HepG2 (cell line): ENCODE measurements at regions not wholly inside any gene's neighbourhood (a gene's known extent, or its start where the extent isn't known, plus 50 kb on each side); places are given as distances from the start of the nearest gene placed in this dataset.
A peak's percentile ranks its signal among the peaks of the same experiment; 100 is the strongest.

Experiments used
- ATAC-seq: fragments of 200-7000 bp; cut with Tn5 transposase; 3 replicates; pipeline ENCODE4 v1.9.1; 2020; ENCODE audit warnings: mild to moderate bottlenecking, moderate library complexity
- BruUV-seq: library from RNA; stranded (reverse); fragments of 400-500 nt; replicated peaks from 2 replicates; lab custom pipeline; 2021; lab: Mats Ljungman, UMichigan
- CTCF ChIA-PET: fragments of 300-600 bp; formaldehyde crosslinking; extraction: SDS; loops from one replicate; lab custom pipeline; 2021; ENCODE audit warnings: low total read pairs, inconsistent platforms, low intra/inter-chr PET ratio; lab: Yijun Ruan, JAX
- POLR2A ChIA-PET: fragments of 350-600 bp; sonication (Branson Sonifier 250); formaldehyde crosslinking; loops from one replicate; lab custom pipeline; 2020; ENCODE audit warnings: antibody characterized with exemption, inconsistent platforms; lab: Yijun Ruan, JAX
- DNase-seq: peaks from one replicate; pipeline ENCODE4 v3.0.0-alpha.2; 2015; ENCODE audit warnings: low spot score
- FAIRE-seq: peaks from 3 replicates; lab custom pipeline; 2011; peaks lifted over from hg19 to GRCh38; lab: Jason Lieb, UNC
- H2AFZ ChIP-seq: one replicate; pipeline ENCODE4 v1.6.1; 2011; ENCODE audit warnings: low read length, inconsistent platforms
- H3K27ac ChIP-seq: fragments of 300-600 bp; 3 replicates; pipeline ENCODE4 v1.8.0; 2011; ENCODE audit warnings: mixed run types, mild to moderate bottlenecking, mixed read lengths, low read length, inconsistent platforms; ENCODE audit not compliant: insufficient read depth; ENCODE audit errors: extremely low read length
- H3K27me3 ChIP-seq, 2 experiments: fragments of 200-600 bp in 1 of 2; 2 replicates in 1 of 2; 3 replicates in 1 of 2; pipeline versions ENCODE4 v1.6.0 to v1.8.0; 2011; ENCODE audit warnings: low read length in 2 of 2, mild to moderate bottlenecking in 2 of 2, moderate library complexity in 2 of 2, inconsistent platforms in 1 of 2; ENCODE audit not compliant: insufficient read depth in 2 of 2, control insufficient read depth in 1 of 2
- H3K36me3 ChIP-seq, 2 experiments: fragments of 200-600 bp in 1 of 2; replicated peaks in 1 of 2; 2 replicates in 1 of 2; 3 replicates in 1 of 2; pipeline versions ENCODE4 v1.5.1 to v1.8.0; 2011; ENCODE audit warnings: low read length in 2 of 2, inconsistent platforms in 1 of 2; ENCODE audit not compliant: insufficient read depth in 2 of 2, control insufficient read depth in 1 of 2
- H3K4me1 ChIP-seq: 2 replicates; pipeline ENCODE4 v1.5.1; 2012; ENCODE audit warnings: low read length, inconsistent platforms; ENCODE audit not compliant: insufficient read depth
- H3K4me2 ChIP-seq: 2 replicates; pipeline ENCODE4 v1.6.0; 2011; ENCODE audit warnings: low read depth, low read length, inconsistent platforms
- H3K4me3 ChIP-seq, 3 experiments: fragments of 200-600 bp in 1 of 3; sonication (generic), shearing (Covaris generic) in 1 of 3; replicated peaks in 1 of 3; 2 replicates each; pipeline ENCODE4 v1.5.1; 2011 to 2016; ENCODE audit warnings: low read length in 3 of 3, inconsistent platforms in 2 of 3, low read depth in 2 of 3, mild to moderate bottlenecking in 2 of 3, control low read depth in 1 of 3, mixed read lengths in 1 of 3; ENCODE audit not compliant: insufficient read depth in 1 of 3
- H3K79me2 ChIP-seq: one replicate; pipeline ENCODE4 v1.6.1; 2011; ENCODE audit warnings: low read length, inconsistent platforms; ENCODE audit not compliant: insufficient read depth
- H3K9ac ChIP-seq: 2 replicates; pipeline ENCODE4 v1.6.0; 2011; ENCODE audit warnings: mild to moderate bottlenecking, low read depth, low read length, inconsistent platforms; ENCODE audit not compliant: insufficient read depth
- H3K9me3 ChIP-seq: 2 replicates; pipeline ENCODE4 v1.5.1; 2012; ENCODE audit warnings: mild to moderate bottlenecking, low read length
- H4K20me1 ChIP-seq: 2 replicates; pipeline ENCODE4 v1.6.0; 2011; ENCODE audit warnings: inconsistent platforms, mild to moderate bottlenecking, low read length, moderate library complexity; ENCODE audit not compliant: insufficient read depth
- ATF7 ChIP-seq, 2 experiments: fragments of 450-650 bp in 1 of 2; sonication (generic) in 1 of 2; formaldehyde crosslinking in 1 of 2; IDR thresholded peaks; 2 replicates each; pipeline versions ENCODE4 v1.4.0 to v1.6.1; 2016 to 2020; ENCODE audit warnings: antibody characterized with exemption in 1 of 2, mild to moderate bottlenecking in 1 of 2, missing genetic modification reagents in 1 of 2
- HCFC1 ChIP-seq: fragments of 150-350 bp; IDR thresholded peaks from 2 replicates; pipeline ENCODE4 v1.6.1; 2014; ENCODE audit warnings: low read depth, low read length
- HNRNPL ChIP-seq: fragments of 200-400 bp; formaldehyde crosslinking; IDR thresholded peaks from 2 replicates; pipeline ENCODE4 v1.6.1; 2017; ENCODE audit warnings: mild to moderate bottlenecking, low read depth, low read length
- RXRA ChIP-seq: sonication (generic); formaldehyde crosslinking; IDR thresholded peaks from 2 replicates; pipeline ENCODE4 v1.5.1; 2020; ENCODE audit warnings: missing genetic modification reagents
- SNAI1 ChIP-seq: sonication (generic); formaldehyde crosslinking; IDR thresholded peaks from 2 replicates; pipeline ENCODE4 v1.5.0; 2020; ENCODE audit warnings: mild to moderate bottlenecking, missing genetic modification reagents, borderline replicate concordance
- SOX6 ChIP-seq, 2 experiments: fragments of 450-650 bp in 1 of 2; sonication (generic) in 1 of 2; formaldehyde crosslinking in 1 of 2; IDR thresholded peaks; 2 replicates each; pipeline versions ENCODE4 v1.4.0 to v1.6.1; 2017 to 2020; ENCODE audit warnings: antibody characterized with exemption in 1 of 2, mild to moderate bottlenecking in 1 of 2, missing genetic modification reagents in 1 of 2
- SYNCRIP ChIP-seq: fragments of 200-400 bp; formaldehyde crosslinking; IDR thresholded peaks from 2 replicates; pipeline ENCODE4 v1.6.1; 2018; ENCODE audit warnings: mild to moderate bottlenecking, low read depth, low read length; ENCODE audit not compliant: insufficient read depth
- THYN1 ChIP-seq: sonication (generic); formaldehyde crosslinking; IDR thresholded peaks from 2 replicates; pipeline ENCODE4 v1.8.1; 2023; ENCODE audit warnings: low read depth, mild to moderate bottlenecking, moderate library complexity, missing genetic modification reagents, borderline replicate concordance
- ZNF205 ChIP-seq: IDR thresholded peaks from 2 replicates; pipeline ENCODE4 v1.6.1; 2018; ENCODE audit warnings: missing biosample characterization, missing genetic modification reagents
- ZNF317 ChIP-seq: sonication (generic); formaldehyde crosslinking; IDR thresholded peaks from 2 replicates; pipeline ENCODE4 v1.5.0; 2020; ENCODE audit warnings: mild to moderate bottlenecking, missing genetic modification reagents
- ZNF563 ChIP-seq: sonication (generic); formaldehyde crosslinking; IDR thresholded peaks from 2 replicates; pipeline ENCODE4 v1.8.0; 2022; ENCODE audit warnings: mild to moderate bottlenecking, moderate library complexity, missing genetic modification reagents
- WGBS: methylation state at CpG from one replicate; pipeline ENCODE4 v1.1.6; 2017; ENCODE audit warnings: low lambda C conversion rate; 5-methylcytosine and 5-hydroxymethylcytosine counted together
- in situ Hi-C: cut with HindIII; loops from 2 replicates; pipeline ENCODE4 v1.10.0; 2017; ENCODE audit warnings: low pct_unique_long_range_greater_than_20kb; ENCODE audit not compliant: extremely low pct_ligation_motif_present
- intact Hi-C: fragments of 100-400 bp; cut with micrococcal nuclease; formaldehyde crosslinking; loops from one replicate; pipeline ENCODE4 v1.10.0; 2022; ENCODE audit not compliant: unreplicated experiment
- TF ChIP-seq, protein P1 (sequence below): fragments of 450-650 bp; IDR thresholded peaks from 2 replicates; pipeline ENCODE4 v1.6.1; 2016

DNA sequence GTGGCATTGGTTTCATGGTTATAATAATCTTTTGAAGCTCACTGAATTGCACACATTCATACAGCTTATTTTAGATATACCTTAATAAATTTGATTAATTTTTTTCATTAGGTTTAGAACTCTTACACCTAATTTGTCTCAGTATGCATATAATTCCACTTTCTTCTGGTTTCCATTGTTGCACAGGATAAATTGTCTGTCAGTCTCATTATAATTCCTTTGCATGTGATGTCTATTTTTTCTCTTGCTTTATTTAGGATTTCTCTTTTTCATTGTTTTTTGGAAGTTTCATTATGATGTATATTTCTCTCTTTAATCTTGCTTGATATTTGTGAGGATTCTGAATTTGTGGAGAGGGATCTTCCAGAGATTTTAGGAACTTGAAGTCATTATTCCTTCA is 84.7 kb downstream of the ARL5B start:
- ATAC-seq (no peak), FAIRE-seq (no peak), DNase-seq (no peak)
- Histone ChIP-seq H3K4me1 (no peaks in the 10 kb centered on the region), H3K27me3 (no peaks in the 10 kb centered on the region), H3K36me3 (no peaks in the 10 kb centered on the region), H2AFZ (no peak overlapping the region), H4K20me1 (no peaks in the 10 kb centered on the region), H3K4me3 (no peak overlapping the region), H3K27ac (no peak overlapping the region), H3K79me2 (no peaks in the 10 kb centered on the region), H3K9ac (no peak overlapping the region), H3K9me3 (0 out of 2 replicates have a peak, but pooled peaks cover 18% of the 10 kb centered on the region), H3K4me2 (no peak overlapping the region)
- CTCF ChIA-PET, result no interaction called here
- in situ Hi-C loops, result no loop called here
- BruUV-seq, result no TSS peak
- POLR2A ChIA-PET, result no interaction called here
- TF ChIP-seq HNRNPL (no peak), SYNCRIP (no peak), ZNF317 (CRISPR knock-in tag) (peak; percentile 95)
- intact Hi-C loops, result no loop called here

DNA sequence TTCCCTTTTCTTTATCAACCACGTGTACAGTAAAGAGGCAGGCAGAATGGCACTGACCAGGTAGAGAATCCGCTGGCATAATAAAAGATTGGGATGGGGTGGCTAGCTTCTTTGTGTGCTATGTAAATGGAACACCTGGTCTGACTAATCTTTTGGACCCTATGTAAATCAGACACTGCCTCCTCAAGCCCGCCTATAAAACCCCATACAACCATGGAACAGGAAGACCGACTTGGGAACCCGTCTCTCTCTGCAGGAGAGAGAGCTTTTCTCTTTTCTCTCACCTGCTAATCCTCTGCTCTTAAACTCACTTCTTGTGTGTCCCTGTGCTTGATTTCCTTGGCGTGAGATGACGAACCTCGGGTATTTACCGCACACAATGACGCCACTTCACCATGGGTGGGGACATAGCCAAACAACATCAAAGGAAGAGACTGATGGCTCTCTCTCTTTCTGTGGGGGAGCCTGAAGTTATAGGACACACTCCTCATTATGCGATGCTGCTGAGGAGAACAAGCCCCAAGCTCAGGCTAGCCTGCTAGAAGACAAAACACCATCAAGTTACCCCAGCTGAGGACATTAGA is 94.2 kb downstream of the ARL5B start:
- no peaks in the 10 kb centered on the region for H3K4me1 ChIP-seq
- POLR2A ChIA-PET, result no interaction called here
- H3K4me3 ChIP-seq, result no peak overlapping the region
- no peak for ATAC-seq
- H2AFZ ChIP-seq, result no peak overlapping the region
- H3K79me2 ChIP-seq, result no peaks in the 10 kb centered on the region
- TF ChIP-seq RXRA (CRISPR knock-in tag) (no peak), ZNF563 (CRISPR knock-in tag) (no peak), SNAI1 (no peak), ATF7 (IDR thresholded peaks at IDR 0.05) (no peak), ATF7 (CRISPR knock-in tag; IDR thresholded peaks at IDR 0.05) (no peak), THYN1 (CRISPR knock-in tag) (no peak), HCFC1 (no peak), SOX6 (IDR thresholded peaks at IDR 0.05) (no peak), SOX6 (CRISPR knock-in tag; IDR thresholded peaks at IDR 0.05) (no peak), ZNF205 (CRISPR knock-in tag) (no peak)
- TF ChIP-seq, protein P1, sequence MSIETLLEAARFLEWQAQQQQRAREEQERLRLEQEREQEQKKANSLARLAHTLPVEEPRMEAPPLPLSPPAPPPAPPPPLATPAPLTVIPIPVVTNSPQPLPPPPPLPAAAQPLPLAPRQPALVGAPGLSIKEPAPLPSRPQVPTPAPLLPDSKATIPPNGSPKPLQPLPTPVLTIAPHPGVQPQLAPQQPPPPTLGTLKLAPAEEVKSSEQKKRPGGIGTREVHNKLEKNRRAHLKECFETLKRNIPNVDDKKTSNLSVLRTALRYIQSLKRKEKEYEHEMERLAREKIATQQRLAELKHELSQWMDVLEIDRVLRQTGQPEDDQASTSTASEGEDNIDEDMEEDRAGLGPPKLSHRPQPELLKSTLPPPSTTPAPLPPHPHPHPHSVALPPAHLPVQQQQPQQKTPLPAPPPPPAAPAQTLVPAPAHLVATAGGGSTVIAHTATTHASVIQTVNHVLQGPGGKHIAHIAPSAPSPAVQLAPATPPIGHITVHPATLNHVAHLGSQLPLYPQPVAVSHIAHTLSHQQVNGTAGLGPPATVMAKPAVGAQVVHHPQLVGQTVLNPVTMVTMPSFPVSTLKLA, result no peak
- no peak for DNase-seq
- no peak overlapping the region for H3K27ac ChIP-seq
- no peak overlapping the region for H3K9ac ChIP-seq
- no peak overlapping the region for H3K4me2 ChIP-seq
- under 1% methylated on average over 11 of the region's 11 CpGs for WGBS
- BruUV-seq, result no TSS peak
- FAIRE-seq, result no peak
- H4K20me1 ChIP-seq, result no peaks in the 10 kb centered on the region
- in situ Hi-C loops, result no loop called here
- CTCF ChIA-PET, result no interaction called here
- no peaks in the 10 kb centered on the region for H3K9me3 ChIP-seq
- H3K36me3 ChIP-seq, result no peaks in the 10 kb centered on the region
- intact Hi-C loops, result no loop called here
- no peaks in the 10 kb centered on the region for H3K27me3 ChIP-seq
